NCI-H2081 treated with DMSO at 0.1 percent for 48 hours (cell line): ENCODE measurements at regions not wholly inside any gene's neighbourhood (a gene's known extent, or its start where the extent isn't known, plus 50 kb on each side); places are given as distances from the start of the nearest gene placed in this dataset.

Experiments
- DNase-seq: peaks from one replicate; lab custom pipeline; 2025; lab: John Stamatoyannopoulos, UW

DNA sequence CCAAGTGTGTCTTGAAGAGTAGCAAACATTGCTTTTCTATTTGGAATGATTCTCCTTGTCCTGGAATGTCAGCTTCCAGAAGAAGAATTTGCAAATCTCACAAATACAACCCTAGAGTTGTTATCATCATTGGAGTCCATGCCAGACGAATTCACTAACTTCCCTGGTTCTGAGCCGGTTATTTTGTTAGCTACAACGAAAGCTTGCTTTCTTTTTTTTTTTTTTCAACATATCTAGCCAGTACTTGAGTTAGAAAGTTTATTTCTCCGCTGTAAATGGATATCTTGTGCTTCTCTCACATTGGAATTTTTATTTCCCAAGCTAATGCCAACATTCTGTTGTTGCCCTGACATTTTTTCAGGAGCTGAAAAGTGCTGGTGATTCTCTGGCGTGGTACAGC, 138.1 kb upstream of the POM121L12 start:
- no peak for DNase-seq

DNA sequence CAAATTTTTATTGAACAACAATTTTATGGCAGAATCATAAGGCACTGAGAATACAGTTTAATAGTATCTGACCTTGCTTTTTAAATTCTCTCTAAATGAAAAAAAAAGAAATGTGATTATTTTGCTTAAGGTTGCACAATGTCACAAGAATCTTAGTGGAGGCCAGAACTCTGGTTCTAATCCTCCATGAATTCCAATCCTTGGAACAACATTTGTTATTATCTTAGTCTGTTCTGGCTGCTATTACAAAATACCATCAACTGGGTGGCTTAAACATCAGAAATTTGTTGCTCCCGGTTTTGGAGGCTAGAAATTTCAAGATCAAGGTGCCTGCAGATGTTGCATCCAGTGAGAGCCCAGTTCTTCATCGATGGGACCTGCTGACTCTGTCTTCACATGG, 158.2 kb upstream of the POM121L12 start:
- DNase-seq = no peak

DNA sequence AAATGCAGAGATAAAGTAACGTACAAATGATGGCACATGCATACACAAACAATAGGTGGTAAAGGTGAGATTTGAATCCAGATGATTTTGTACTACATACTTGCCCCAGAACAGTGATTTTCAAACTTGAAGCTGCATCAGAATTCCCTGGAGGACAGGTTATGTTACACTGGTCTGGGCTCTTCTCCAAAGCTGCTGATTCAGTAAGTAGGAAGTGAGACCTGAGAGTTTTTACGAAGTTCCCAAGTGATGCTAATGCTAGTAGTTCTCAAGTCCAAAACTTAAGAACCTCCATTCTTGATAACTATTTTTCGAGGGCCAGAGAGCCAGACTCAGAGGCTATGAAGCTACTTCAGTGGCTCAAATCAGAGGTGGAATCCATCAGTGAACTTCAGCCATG, 159.0 kb upstream of the POM121L12 start:
- DNase-seq = no peak

GRCh38 chr7:52863652-52864051, 171.8 kb upstream of the POM121L12 start:
- DNase-seq = no peak

GRCh38 chr7:52862321-52862720, 173.1 kb upstream of the POM121L12 start:
- no peak for DNase-seq

- DNase-seq = no peak
These were observed 178.1 kb upstream of the POM121L12 start for GRCh38 chr7:52857367-52857766.

DNA sequence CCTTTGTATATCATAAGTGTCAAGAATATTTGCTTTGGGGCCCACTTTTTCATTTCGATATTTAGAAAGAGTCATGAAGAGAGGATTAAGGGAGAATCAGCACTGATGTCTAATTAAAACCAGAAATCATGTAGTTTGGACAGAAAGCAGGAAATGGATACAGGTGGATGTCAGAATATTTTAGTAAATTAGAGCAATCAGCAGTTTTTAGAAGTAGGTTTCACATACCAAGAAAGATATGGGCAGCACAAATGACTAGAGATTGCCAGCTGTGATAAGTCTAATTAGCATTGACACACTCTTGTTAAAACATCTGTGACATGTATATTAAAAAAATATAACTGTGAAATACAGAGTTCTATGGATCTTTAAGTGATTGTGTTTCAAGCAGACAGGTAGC, 180.8 kb upstream of the POM121L12 start:
- DNase-seq = no peak

GRCh38 chr7:52851547-52851946, 183.9 kb upstream of the POM121L12 start:
- no peak for DNase-seq

- no peak for DNase-seq
These were observed 192.0 kb upstream of the POM121L12 start for GRCh38 chr7:52843436-52843835.

DNA sequence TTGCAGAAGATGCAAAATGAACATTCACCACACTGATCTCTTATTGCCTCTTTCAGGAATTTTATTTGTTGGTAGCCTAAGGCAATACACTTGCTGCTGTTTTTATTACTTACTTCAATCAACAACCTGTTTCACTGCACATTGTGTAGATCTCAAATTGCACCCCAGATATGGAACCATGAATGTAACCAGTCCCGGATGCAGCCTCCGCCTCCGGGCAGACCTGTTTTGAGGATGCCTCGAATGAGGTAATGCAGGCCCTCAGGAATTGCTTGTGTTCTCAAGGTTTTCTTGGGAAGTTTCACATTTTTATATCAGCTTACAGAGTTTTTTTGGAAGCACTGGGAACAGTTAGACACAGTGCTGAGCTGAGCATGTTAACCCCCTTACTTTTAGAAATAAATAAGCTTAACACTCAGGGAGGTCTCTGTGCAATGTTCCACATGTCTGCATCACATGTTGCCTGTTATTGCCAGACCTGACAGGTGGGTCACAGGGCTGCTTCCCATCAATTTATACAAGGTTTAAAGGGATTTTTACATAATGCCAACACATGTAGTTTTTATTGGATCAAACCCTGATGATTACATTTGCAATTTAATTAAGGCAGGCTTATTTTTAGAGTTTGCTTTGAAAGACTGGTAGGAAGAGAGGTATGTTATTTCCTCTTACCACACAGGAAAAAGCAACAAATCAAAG, 193.1 kb upstream of the POM121L12 start:
- no peak for DNase-seq

- DNase-seq = no peak
These were observed 196.4 kb upstream of the POM121L12 start for GRCh38 chr7:52838981-52839411.

DNA sequence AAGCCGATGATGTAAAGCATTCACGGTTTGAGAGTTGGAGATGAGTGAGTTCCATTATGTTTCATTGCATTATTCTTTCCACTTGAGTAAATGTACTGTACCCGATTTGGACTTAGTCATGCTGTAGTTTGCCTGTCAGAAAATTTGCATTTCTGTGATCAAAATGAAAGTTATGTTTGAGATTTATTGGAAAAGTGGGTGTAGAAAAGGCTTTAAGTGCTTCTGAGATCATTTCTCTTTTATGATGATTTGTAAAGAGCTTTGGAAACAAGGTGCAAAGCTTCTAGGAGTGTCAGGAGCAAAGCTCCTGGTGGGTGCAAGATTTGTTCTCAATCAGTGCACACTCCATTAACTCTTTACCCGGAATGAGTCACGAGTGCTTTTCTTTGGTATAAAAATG, 204.1 kb upstream of the POM121L12 start:
- DNase-seq = no peak

- DNase-seq = no peak
These were observed 204.6 kb upstream of the POM121L12 start for GRCh38 chr7:52830801-52831200.

- DNase-seq = no peak
These were observed 208.7 kb upstream of the POM121L12 start for GRCh38 chr7:52826515-52827265.

GRCh38 chr7:52825611-52826010, 209.8 kb upstream of the POM121L12 start:
- no peak for DNase-seq

- no peak for DNase-seq
These were observed 223.9 kb upstream of the POM121L12 start for GRCh38 chr7:52811537-52811936.

DNA sequence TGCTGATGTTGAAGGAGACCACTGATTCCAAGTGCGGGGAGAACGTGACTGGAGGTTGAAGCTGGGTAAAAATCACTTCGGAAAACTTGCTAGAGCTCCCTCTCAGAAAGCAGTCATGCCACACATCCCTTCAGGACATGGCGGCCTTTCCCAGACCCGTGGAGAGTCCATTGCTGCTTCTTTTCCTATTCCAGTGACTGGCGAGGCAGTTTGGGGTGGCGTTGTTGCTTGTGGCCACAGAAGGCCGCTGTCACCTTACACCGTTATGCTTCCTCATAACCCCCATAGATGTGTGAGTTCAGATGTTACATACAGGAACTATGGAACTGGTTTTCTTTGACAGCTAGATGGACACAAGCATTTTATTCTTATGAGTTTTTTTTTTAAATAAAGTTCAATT, 235.6 kb upstream of the POM121L12 start:
- DNase-seq = no peak

DNA sequence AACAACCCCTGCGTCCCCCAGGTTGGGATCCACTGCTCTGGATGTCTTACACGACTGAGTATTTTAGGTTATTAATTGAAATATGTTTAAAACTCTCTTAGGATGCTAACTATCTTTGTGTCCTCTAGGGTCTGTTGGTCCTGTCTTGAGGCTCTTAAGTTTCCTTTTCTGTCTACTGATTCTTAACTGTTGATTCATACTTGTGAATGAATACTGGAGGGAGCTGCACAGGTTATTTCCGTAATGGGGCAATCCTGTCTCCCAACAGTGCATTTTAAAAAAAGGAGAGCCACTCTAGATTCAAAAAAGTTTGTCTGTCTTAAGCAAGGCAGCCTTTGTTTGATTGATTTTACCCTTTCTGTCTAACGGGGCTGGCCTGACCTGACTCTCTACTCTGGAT, 237.6 kb upstream of the POM121L12 start:
- DNase-seq = no peak

DNA sequence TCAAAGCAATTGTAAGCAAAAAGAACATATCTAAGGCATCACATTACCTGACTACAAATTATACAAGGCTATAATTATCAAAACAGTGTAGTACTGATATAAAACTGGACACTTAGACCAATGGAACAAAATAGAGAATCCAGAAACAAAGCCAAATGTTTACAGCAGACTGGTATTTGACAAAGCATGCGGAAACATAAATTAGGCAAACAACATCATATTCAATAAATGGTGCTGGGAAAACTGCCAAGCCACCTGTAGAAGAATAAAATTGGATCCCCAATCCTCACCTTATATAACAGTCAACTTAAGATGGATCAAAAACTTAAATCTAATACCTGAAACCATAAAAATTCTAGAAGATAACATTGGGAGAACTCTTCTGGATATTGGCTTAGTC, 240.8 kb upstream of the POM121L12 start:
- DNase-seq = no peak

GRCh38 chr7:52791176-52791700, 244.2 kb upstream of the POM121L12 start:
- no peak for DNase-seq

DNA sequence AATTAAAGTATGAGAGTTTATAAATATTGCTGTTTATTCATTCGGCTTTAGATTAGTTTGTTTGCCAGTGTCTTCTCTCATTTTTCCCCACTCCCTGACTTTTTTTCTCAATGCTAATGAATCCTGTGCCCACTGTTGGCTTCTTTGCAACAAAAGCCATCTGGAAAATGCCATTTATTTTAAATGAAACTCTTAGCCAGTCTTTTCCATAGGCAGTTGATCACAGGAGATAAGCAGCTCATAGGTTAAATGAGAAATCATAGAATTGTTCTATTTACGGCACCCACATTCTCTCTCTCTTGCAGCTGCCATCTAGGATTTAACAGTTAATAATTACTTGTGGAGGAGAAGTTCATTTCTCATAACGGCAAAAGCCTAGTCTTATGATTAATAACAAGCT, 249.3 kb upstream of the POM121L12 start:
- DNase-seq = no peak

GRCh38 chr7:52782348-52782747, 253.1 kb upstream of the POM121L12 start:
- no peak for DNase-seq

GRCh38 chr7:52781250-52781649, 254.2 kb upstream of the POM121L12 start:
- no peak for DNase-seq
